CD4-positive, alpha-beta T cell treated with Interleukin-15 for 1 hour (primary cell): ENCODE measurements at regions not wholly inside any gene's neighbourhood (a gene's known extent, or its start where the extent isn't known, plus 50 kb on each side); places are given as distances from the start of the nearest gene placed in this dataset.
"Not testable (repeated sequence)": the region's sequence is repeated elsewhere in the genome, so short reads cannot be mapped to it uniquely, and the experiment has no call there.

Source experiments
- DNase-seq: peaks from one replicate; pipeline ENCODE4 v3.0.0-alpha.2; 2020

GRCh38 chr21:9361615-9362014 lies 1159.8 kb upstream of the TPTE start:
- DNase-seq: not testable (repeated sequence)

- peak; percentile 17 for DNase-seq
Observed at GRCh38 chr21:9362309-9362708, 1159.1 kb upstream of the TPTE start.

DNA sequence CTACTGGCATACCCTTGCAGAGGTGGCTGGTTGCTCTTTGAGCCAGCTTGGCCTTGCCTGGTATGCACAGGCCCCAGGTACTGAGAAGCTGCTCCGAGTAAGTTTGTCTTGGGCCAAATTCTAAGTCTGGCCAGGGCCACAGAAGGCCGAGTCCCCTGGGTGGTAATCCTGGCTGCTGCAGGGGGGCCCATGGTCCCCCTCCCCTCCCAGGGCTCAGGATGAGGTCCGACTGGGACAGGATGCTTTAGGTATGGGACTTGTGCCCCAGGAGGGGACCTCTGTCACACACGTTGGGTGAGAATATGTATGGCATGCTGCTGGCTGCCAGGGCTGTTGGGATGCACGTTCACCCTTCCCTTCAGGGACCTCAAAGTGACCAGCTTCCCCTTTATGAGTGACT lies 1155.6 kb upstream of the TPTE start:
- not testable (repeated sequence) for DNase-seq

GRCh38 chr21:9366578-9366977 lies 1154.8 kb upstream of the TPTE start:
- not testable (repeated sequence) for DNase-seq
